ENCODE measurements at regions not wholly inside any gene's neighbourhood (a gene's known extent, or its start where the extent isn't known, plus 50 kb on each side); places are given as distances from the start of the nearest gene placed in this dataset.

- DNase-seq (no peak), ATAC-seq (no peak)
- WGBS, 2 donors = 77 to 90% methylated on average over 6 to 12 of the region's 17 CpGs
- Histone ChIP-seq H3K27me3 (no peaks in the 10 kb centered on the region), H3K4me1 (no peaks in the 10 kb centered on the region), H3K27ac (no peak overlapping the region), H3K36me3 (replicated peaks in 1 of 2; ENCODE audit: insufficient read depth in 1 of 2, low read depth in 2 of 2) (no peaks in the 10 kb centered on the region), H3K4me3 (no peak overlapping the region), H3K9me3 (no peaks in the 10 kb centered on the region)
- intact Hi-C loops (cut with DNase I) = no loop called here
- no peak for TF ChIP-seq CTCF (IDR thresholded peaks at IDR 0.05)
- TF ChIP-seq POLR2A (IDR thresholded peaks at IDR 0.05) = no peak
These were observed 50.1 kb upstream of the PJA1 start for GRCh38 chrX:69215161-69215875.

Data from body of pancreas (tissue), 4 donors.